WTC11 (cell line): ENCODE measurements at regions not wholly inside any gene's neighbourhood (a gene's known extent, or its start where the extent isn't known, plus 50 kb on each side); places are given as distances from the start of the nearest gene placed in this dataset.

Experiments
- ATAC-seq: fragments of 200-7000 bp; cut with Tn5 transposase; 2 replicates; pipeline ENCODE4 v1.10.0; 2021; ENCODE audit warnings: mild to moderate bottlenecking, moderate library complexity
- CTCF ChIA-PET: fragments of 300-600 bp; sonication (Branson Sonifier 250); formaldehyde crosslinking; loops from one replicate; lab custom pipeline; 2021; ENCODE audit warnings: antibody characterized with exemption; lab: Charles Lee
- POLR2A ChIA-PET: fragments of 350-600 bp; sonication (Branson Sonifier 250); formaldehyde crosslinking; loops from one replicate; lab custom pipeline; 2021; ENCODE audit warnings: antibody characterized with exemption; lab: Charles Lee
- DNase-seq: peaks from one replicate; pipeline ENCODE4 v3.0.0; 2021; ENCODE audit warnings: low spot score
- H3K27ac Mint-ChIP-seq: 2 replicates; pipeline ENCODE4 v1.8.0; 2021; ENCODE audit warnings: mixed read lengths
- H3K27me3 Mint-ChIP-seq: 2 replicates; pipeline ENCODE4 v1.8.0; 2021; ENCODE audit warnings: low read depth, mild to moderate bottlenecking, moderate library complexity, mixed read lengths
- H3K36me3 Mint-ChIP-seq: 2 replicates; pipeline ENCODE4 v1.8.0; 2021; ENCODE audit warnings: mixed read lengths
- H3K4me1 Mint-ChIP-seq: 2 replicates; pipeline ENCODE4 v1.8.0; 2022; ENCODE audit warnings: mixed read lengths
- H3K4me3 Mint-ChIP-seq: 2 replicates; pipeline ENCODE4 v1.8.0; 2021; ENCODE audit warnings: mild to moderate bottlenecking, moderate library complexity, mixed read lengths
- H3K9me3 Mint-ChIP-seq: 2 replicates; pipeline ENCODE4 v1.8.0; 2021; ENCODE audit warnings: mixed read lengths
- AFF4 ChIP-seq: sonication (generic); formaldehyde crosslinking; IDR thresholded peaks from 2 replicates; pipeline ENCODE4 v1.8.1; 2023; ENCODE audit warnings: mild to moderate bottlenecking, missing genetic modification reagents, borderline replicate concordance
- ATF3 ChIP-seq: sonication (generic); formaldehyde crosslinking; conservative IDR thresholded peaks from 2 replicates; pipeline ENCODE4 v1.8.1; 2022; ENCODE audit warnings: mild to moderate bottlenecking, missing genetic modification reagents
- CBFB ChIP-seq: sonication (generic); formaldehyde crosslinking; IDR thresholded peaks from 2 replicates; pipeline ENCODE4 v1.8.1; 2022; ENCODE audit warnings: mild to moderate bottlenecking, low read depth, missing genetic modification reagents
- ELF4 ChIP-seq: sonication (generic); formaldehyde crosslinking; IDR thresholded peaks from 2 replicates; pipeline ENCODE4 v1.8.1; 2022; ENCODE audit warnings: low read depth, mild to moderate bottlenecking, moderate library complexity, missing genetic modification reagents
- EMX1 ChIP-seq: fragments of 250-450 bp; sonication (Bioruptor Pico); IDR thresholded peaks from 2 replicates; pipeline ENCODE4 v1.8.0; 2021; ENCODE audit warnings: mild to moderate bottlenecking
- FOXP1 ChIP-seq: sonication (generic); formaldehyde crosslinking; IDR thresholded peaks from 2 replicates; pipeline ENCODE4 v1.8.0; 2022; ENCODE audit warnings: missing genetic modification reagents, mild to moderate bottlenecking, moderate library complexity, borderline replicate concordance
- JAZF1 ChIP-seq: fragments of 250-450 bp; sonication (Bioruptor Pico); IDR thresholded peaks from 2 replicates; pipeline ENCODE4 v1.9.0; 2021; ENCODE audit warnings: moderate library complexity, mild to moderate bottlenecking, inconsistent platforms
- JUN ChIP-seq: sonication (generic); formaldehyde crosslinking; IDR thresholded peaks from 2 replicates; pipeline ENCODE4 v1.8.0; 2023; ENCODE audit warnings: mild to moderate bottlenecking, missing genetic modification reagents
- MLX ChIP-seq: sonication (generic); formaldehyde crosslinking; IDR thresholded peaks from 2 replicates; pipeline ENCODE4 v1.8.1; 2023; ENCODE audit warnings: mild to moderate bottlenecking, missing genetic modification reagents, moderate library complexity
- NFE2L1 ChIP-seq: sonication (generic); formaldehyde crosslinking; IDR thresholded peaks from 2 replicates; pipeline ENCODE4 v1.8.1; 2023; ENCODE audit warnings: missing genetic modification reagents
- NFYB ChIP-seq: sonication (generic); formaldehyde crosslinking; conservative IDR thresholded peaks from 2 replicates; pipeline ENCODE4 v1.8.0; 2022; ENCODE audit warnings: low read depth, missing genetic modification reagents
- NR3C1 ChIP-seq: sonication (generic); formaldehyde crosslinking; conservative IDR thresholded peaks from 2 replicates; pipeline ENCODE4 v1.8.1; 2023; ENCODE audit warnings: low read depth, mild to moderate bottlenecking, missing genetic modification reagents
- TCF7 ChIP-seq: sonication (generic); formaldehyde crosslinking; IDR thresholded peaks from 2 replicates; pipeline ENCODE4 v1.8.0; 2022; ENCODE audit warnings: mild to moderate bottlenecking, low read depth, missing genetic modification reagents, moderate library complexity
- ZNF121 ChIP-seq: sonication (generic); formaldehyde crosslinking; IDR thresholded peaks from 2 replicates; pipeline ENCODE4 v1.8.0; 2023; ENCODE audit warnings: missing genetic modification reagents
- ZNF317 ChIP-seq: sonication (generic); formaldehyde crosslinking; IDR thresholded peaks from 2 replicates; pipeline ENCODE4 v1.8.1; 2023; ENCODE audit warnings: low read depth, mild to moderate bottlenecking, moderate library complexity, missing genetic modification reagents, borderline replicate concordance
- ZNF423 ChIP-seq: fragments of 250-450 bp; sonication (Bioruptor Pico); IDR thresholded peaks from 2 replicates; pipeline ENCODE4 v2.1.2; 2022; ENCODE audit warnings: mild to moderate bottlenecking, moderate library complexity
- TF ChIP-seq, protein P1 (sequence below): sonication (generic); formaldehyde crosslinking; IDR thresholded peaks from 2 replicates; pipeline ENCODE4 v1.8.0; 2022; ENCODE audit warnings: mild to moderate bottlenecking, missing genetic modification reagents
- TF ChIP-seq, protein P2 (sequence below): sonication (generic); formaldehyde crosslinking; IDR thresholded peaks from 2 replicates; pipeline ENCODE4 v1.8.1; 2022; ENCODE audit warnings: missing genetic modification reagents, borderline replicate concordance
- TF ChIP-seq, protein P3 (sequence below): fragments of 250-450 bp; sonication (Bioruptor Pico); IDR thresholded peaks from 2 replicates; pipeline ENCODE4 v2.1.2; 2022; ENCODE audit warnings: mild to moderate bottlenecking, moderate library complexity
- TF ChIP-seq, protein P4 (sequence below): sonication (generic); formaldehyde crosslinking; conservative IDR thresholded peaks from 2 replicates; pipeline ENCODE4 v1.8.1; 2023; ENCODE audit warnings: mild to moderate bottlenecking, low read depth, missing genetic modification reagents, moderate library complexity

- Mint-ChIP-seq H3K27ac (no peak overlapping the region), H3K27me3 (no peaks in the 10 kb centered on the region; the same call in 1 of the 2 replicates), H3K4me1 (no peaks in the 10 kb centered on the region), H3K9me3 (peaks cover 26% of the 10 kb centered on the region), H3K36me3 (peaks cover 13% of the 10 kb centered on the region), H3K4me3 (no peak overlapping the region)
- ChIA-PET CTCF (no interaction called here), POLR2A (no interaction called here)
- TF ChIP-seq ELF4 (CRISPR knock-in tag) (no peak), NFE2L1 (CRISPR knock-in tag) (no peak), EMX1 (CRISPR knock-in tag) (no peak), JUN (CRISPR knock-in tag) (no peak), ZNF423 (CRISPR knock-in tag) (no peak), AFF4 (CRISPR knock-in tag) (no peak), JAZF1 (CRISPR knock-in tag) (no peak), NFYB (no peak), MLX (CRISPR knock-in tag) (no peak), NR3C1 (CRISPR knock-in tag) (no peak)
- TF ChIP-seq, protein P1, sequence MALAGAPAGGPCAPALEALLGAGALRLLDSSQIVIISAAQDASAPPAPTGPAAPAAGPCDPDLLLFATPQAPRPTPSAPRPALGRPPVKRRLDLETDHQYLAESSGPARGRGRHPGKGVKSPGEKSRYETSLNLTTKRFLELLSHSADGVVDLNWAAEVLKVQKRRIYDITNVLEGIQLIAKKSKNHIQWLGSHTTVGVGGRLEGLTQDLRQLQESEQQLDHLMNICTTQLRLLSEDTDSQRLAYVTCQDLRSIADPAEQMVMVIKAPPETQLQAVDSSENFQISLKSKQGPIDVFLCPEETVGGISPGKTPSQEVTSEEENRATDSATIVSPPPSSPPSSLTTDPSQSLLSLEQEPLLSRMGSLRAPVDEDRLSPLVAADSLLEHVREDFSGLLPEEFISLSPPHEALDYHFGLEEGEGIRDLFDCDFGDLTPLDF = no peak
- ATAC-seq = peak; percentile 46
- no peak for DNase-seq
These were observed 140.6 kb downstream of the AASDHPPT start for GRCh38 chr11:106218106-106218505.

- peaks cover 38% of the 10 kb centered on the region for H3K9me3 Mint-ChIP-seq
- TF ChIP-seq AFF4 (CRISPR knock-in tag) (no peak), TCF7 (no peak), ZNF317 (no peak), ATF3 (CRISPR knock-in tag) (no peak), FOXP1 (CRISPR knock-in tag) (no peak), CBFB (CRISPR knock-in tag) (no peak), ZNF121 (no peak)
- TF ChIP-seq, protein P2, sequence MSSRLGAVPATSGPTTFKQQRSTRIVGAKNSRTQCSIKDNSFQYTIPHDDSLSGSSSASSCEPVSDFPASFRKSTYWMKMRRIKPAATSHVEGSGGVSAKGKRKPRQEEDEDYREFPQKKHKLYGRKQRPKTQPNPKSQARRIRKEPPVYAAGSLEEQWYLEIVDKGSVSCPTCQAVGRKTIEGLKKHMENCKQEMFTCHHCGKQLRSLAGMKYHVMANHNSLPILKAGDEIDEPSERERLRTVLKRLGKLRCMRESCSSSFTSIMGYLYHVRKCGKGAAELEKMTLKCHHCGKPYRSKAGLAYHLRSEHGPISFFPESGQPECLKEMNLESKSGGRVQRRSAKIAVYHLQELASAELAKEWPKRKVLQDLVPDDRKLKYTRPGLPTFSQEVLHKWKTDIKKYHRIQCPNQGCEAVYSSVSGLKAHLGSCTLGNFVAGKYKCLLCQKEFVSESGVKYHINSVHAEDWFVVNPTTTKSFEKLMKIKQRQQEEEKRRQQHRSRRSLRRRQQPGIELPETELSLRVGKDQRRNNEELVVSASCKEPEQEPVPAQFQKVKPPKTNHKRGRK (CRISPR knock-in tag) = no peak
- TF ChIP-seq, protein P3, sequence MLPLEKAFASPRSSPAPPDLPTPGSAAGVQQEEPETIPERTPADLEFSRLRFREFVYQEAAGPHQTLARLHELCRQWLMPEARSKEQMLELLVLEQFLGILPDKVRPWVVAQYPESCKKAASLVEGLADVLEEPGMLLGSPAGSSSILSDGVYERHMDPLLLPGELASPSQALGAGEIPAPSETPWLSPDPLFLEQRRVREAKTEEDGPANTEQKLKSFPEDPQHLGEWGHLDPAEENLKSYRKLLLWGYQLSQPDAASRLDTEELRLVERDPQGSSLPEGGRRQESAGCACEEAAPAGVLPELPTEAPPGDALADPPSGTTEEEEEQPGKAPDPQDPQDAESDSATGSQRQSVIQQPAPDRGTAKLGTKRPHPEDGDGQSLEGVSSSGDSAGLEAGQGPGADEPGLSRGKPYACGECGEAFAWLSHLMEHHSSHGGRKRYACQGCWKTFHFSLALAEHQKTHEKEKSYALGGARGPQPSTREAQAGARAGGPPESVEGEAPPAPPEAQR (CRISPR knock-in tag) = no peak
- TF ChIP-seq, protein P4, sequence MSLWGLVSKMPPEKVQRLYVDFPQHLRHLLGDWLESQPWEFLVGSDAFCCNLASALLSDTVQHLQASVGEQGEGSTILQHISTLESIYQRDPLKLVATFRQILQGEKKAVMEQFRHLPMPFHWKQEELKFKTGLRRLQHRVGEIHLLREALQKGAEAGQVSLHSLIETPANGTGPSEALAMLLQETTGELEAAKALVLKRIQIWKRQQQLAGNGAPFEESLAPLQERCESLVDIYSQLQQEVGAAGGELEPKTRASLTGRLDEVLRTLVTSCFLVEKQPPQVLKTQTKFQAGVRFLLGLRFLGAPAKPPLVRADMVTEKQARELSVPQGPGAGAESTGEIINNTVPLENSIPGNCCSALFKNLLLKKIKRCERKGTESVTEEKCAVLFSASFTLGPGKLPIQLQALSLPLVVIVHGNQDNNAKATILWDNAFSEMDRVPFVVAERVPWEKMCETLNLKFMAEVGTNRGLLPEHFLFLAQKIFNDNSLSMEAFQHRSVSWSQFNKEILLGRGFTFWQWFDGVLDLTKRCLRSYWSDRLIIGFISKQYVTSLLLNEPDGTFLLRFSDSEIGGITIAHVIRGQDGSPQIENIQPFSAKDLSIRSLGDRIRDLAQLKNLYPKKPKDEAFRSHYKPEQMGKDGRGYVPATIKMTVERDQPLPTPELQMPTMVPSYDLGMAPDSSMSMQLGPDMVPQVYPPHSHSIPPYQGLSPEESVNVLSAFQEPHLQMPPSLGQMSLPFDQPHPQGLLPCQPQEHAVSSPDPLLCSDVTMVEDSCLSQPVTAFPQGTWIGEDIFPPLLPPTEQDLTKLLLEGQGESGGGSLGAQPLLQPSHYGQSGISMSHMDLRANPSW = no peak
These were observed 145.2 kb downstream of the AASDHPPT start for GRCh38 chr11:106222626-106223025.

More at GRCh38 chr11:106222626-106223025, 145.2 kb downstream of the AASDHPPT start:
- POLR2A ChIA-PET = no interaction called here
- H3K4me3 Mint-ChIP-seq = no peak overlapping the region
- DNase-seq (no peak), ATAC-seq (no peak)
- no peak overlapping the region for H3K27ac Mint-ChIP-seq
- CTCF ChIA-PET = no interaction called here
- no peaks in the 10 kb centered on the region; the same call in 1 of the 2 replicates for H3K27me3 Mint-ChIP-seq
- H3K36me3 Mint-ChIP-seq = peaks cover 20% of the 10 kb centered on the region
- no peaks in the 10 kb centered on the region for H3K4me1 Mint-ChIP-seq
